GM18909 (cell line): ENCODE measurements at regions not wholly inside any gene's neighbourhood (a gene's known extent, or its start where the extent isn't known, plus 50 kb on each side); places are given as distances from the start of the nearest gene placed in this dataset.
"Not testable (repeated sequence)": the region's sequence is repeated elsewhere in the genome, so short reads cannot be mapped to it uniquely, and the experiment has no call there.

Experiments
- ATAC-seq: cut with Tn5 transposase; IDR thresholded peaks from one replicate; pipeline ENCODE4 v1.9.1; 2021; ENCODE audit warnings: mild to moderate bottlenecking; ENCODE audit not compliant: unreplicated experiment, poor library complexity

DNA sequence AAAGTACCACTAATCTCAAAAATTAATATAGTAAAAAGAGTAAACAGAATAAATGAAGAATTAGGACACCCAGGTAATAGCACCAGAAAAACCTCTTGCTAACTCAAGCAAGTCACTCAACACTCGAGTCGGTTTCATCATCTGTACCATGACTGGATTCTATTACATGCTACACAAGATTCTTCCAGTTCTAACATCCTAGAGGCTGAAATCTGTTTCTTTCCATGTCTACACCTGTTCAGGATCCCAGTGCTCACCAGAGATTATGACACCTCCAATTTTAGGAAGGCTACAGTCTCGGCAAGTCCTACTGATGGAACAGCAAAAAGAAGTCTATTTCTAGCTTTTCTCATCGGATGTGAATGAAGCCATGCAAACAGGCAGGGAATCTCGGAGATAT lies 95.3 kb upstream of the ANK3 start:
- no peak for ATAC-seq

DNA sequence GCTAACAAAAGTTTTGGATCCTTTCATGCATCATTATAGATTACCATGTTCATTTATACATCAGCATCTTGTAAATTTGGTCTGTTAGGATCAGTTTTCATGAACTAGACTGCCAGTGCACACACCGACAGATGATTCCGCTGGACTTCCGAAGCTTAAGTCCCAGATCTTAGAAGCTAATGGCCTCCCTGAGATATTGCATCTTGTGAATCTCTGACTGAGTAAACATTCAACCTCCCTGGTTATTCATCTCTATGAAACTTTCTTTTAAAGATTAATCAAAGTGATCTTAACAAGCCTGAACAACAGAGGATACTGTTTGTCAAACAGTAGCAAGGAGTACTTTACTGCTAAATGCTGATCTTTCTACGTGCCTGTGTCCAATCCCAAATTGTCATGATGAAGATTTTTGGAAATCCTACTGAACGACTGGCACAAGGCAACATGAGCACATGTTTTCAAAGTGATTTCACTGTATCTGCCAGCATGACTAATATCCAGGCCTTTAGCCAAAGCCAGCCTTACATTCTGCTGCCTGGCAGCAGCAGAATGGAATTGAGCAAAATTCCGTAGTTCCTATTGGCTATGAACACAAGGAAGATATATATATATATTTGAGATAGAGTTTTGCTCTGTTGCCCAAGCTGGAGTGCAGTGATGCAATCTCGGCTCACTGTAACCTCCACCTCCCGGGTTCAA lies 91.3 kb upstream of the ANK3 start:
- ATAC-seq: no peak

DNA sequence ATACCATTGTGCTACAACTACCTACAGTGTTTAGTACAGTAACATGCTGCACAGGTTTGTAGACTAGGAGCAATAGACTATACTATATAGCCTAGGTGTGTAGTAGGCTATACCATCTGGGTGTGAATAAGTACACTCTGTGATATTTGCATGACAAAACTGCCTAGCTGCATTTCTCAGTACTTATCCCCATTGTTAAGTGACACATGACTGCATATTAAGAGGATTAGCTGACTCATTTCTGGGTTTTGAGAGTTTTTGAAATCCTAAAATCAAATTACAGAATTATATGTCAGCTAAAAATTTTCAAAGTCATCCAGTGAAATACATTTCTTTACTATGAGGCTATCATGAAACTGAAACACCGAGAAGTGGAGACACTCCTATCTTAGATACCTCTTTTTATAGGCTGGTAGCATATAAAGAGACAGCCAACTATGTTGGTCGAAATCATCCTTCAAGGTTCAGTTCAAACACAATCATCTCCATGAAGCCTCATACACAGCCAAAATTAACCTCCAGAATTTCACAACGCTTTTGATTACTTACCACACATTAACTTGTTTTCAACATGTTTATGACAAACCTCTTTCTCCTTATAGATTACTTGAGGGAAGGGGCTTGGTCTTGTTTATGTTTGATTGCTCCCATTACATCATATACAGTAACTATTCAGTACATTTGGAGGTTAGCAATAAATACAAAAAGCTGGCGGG lies 89.8 kb upstream of the ANK3 start:
- no peak for ATAC-seq

- no peak for ATAC-seq
Measured at GRCh38 chr10:60476451-60476850, 86.8 kb upstream of the ANK3 start.

DNA sequence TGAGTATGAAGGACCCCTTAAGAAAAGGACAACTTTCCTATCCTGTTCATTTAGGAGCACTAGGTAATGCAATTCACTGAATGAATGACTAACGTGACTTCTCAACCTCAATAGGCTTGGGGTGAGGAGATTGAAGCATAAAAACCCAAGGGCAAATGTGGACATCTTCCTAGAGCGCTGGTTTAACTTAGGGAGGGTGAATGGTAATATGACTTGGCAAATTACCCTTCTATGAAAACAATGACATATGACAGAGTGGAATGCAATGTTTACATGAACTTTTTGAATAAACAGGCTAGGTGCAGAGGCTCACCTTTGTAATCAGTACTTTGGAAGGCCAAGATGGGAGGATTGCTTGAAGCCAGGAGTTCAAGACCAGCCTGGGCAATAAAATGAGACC lies 83.9 kb upstream of the ANK3 start:
- ATAC-seq: no peak

GRCh38 chr10:60470091-60470490 lies 80.4 kb upstream of the ANK3 start:
- no peak for ATAC-seq

GRCh38 chr10:60469147-60469546 lies 79.5 kb upstream of the ANK3 start:
- not testable (repeated sequence) for ATAC-seq

- no peak for ATAC-seq
Measured at GRCh38 chr10:60467202-60467546, 77.5 kb upstream of the ANK3 start.

- no peak for ATAC-seq
Measured at GRCh38 chr10:60466267-60467201, 76.9 kb upstream of the ANK3 start.

- no peak for ATAC-seq
Measured at GRCh38 chr10:60465801-60466200, 76.1 kb upstream of the ANK3 start.

GRCh38 chr10:60464659-60465058 lies 75.0 kb upstream of the ANK3 start:
- ATAC-seq: no peak

- no peak for ATAC-seq
Measured at GRCh38 chr10:60463746-60464145, 74.1 kb upstream of the ANK3 start.

DNA sequence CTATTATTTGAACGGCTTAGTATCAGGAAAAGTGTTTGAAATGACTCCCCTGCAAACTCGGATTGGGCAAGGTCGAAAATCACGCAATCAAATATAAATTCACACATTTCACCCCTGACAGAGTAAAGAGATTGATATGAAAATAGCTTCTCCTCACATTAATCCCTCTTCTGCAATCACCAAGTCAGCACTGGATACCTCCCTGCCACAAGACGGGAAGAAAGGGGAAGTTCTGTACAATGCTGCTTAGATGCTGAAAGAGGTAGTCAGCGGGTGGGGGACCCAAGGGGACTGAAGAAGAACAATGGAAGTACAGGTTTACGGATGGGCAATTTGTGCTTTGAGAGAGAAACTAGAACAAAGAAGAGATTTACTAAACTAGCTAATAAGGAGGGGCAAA lies 72.0 kb upstream of the ANK3 start:
- ATAC-seq: no peak

- ATAC-seq: no peak
Measured at GRCh38 chr10:60459701-60460457, 70.2 kb upstream of the ANK3 start.

DNA sequence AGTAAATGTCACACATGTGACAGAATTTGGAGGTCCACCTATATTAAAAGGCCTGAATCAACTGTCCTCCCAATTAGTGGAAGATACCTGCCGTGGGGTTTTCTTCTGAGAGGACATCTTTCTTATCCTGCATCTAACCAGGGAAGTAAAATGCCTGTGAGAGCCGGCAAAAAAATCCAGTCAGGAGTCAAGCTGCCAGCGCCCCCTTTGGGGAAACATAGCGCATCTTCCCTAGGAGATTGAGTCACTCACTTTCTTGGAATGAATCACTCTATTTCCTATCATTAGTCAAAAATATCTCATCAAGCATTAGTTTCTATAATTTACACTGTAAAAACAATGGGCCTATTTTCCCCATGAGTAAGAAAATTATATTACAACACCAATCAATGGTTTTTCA lies 66.4 kb upstream of the ANK3 start:
- no peak for ATAC-seq

DNA sequence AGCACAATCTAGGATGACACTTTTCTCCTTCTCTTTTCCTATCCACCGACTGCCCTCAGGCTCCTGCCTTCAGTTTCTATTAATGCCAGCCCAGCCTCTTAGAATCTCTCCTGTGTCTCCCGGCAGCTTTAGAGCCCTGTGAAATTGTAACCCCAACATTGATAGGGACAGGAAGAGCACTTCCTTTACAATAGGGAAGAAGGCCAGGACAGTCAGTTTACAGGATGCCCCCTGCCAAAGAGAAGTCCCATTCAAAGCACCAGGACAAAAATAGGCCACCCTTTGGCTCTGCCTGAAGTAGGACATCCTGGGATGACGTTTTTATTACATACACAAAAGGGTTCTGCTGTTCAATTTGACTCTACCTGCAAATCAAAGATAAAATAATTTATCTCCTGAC lies 64.7 kb upstream of the ANK3 start:
- ATAC-seq: no peak

GRCh38 chr10:60453036-60453435 lies 63.4 kb upstream of the ANK3 start:
- ATAC-seq: no peak

DNA sequence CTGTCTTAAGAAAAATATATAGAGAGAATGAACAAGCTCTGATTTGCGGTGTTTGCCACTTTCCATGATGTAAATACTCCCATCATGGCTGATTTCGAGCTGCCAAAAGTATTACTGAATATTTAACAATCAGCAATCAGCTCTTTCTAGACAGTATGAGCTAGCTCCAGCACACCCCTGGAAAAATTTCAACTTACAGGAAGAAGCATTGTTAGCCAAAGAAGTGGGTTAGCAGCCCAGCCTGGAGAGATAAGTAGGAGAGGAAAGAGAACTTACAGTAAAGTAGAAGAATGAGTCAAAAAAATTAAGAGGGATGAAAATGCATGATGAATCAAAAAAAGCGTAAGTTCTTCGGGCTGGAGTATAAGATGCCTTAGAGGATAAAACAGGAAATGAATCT lies 60.6 kb upstream of the ANK3 start:
- no peak for ATAC-seq

DNA sequence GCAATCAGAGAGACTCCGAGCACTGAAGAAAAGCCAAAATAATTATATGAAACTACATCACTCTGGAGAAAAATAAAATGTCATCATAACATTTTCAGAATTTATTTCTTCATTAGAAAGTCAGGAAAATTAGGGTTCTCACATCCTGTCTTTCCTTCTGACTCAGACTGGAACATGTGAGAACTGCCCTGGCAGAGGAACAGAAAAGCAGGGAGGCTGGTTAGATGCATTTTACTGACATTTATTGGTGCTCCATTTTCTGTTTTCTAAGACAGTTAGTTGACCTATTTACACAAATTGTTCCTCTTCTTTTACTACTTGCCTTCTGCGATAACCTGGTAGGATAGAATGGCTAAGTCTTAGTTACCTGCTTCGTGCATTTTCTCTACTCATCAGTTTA lies 58.6 kb upstream of the ANK3 start:
- no peak for ATAC-seq

GRCh38 chr10:60446851-60447250 lies 57.2 kb upstream of the ANK3 start:
- ATAC-seq: no peak
